NCI-H69 (cell line): ENCODE measurements at regions not wholly inside any gene's neighbourhood (a gene's known extent, or its start where the extent isn't known, plus 50 kb on each side); places are given as distances from the start of the nearest gene placed in this dataset.

ENCODE experiments used
- DNase-seq: peaks from one replicate; lab custom pipeline; 2025; lab: John Stamatoyannopoulos, UW

DNA sequence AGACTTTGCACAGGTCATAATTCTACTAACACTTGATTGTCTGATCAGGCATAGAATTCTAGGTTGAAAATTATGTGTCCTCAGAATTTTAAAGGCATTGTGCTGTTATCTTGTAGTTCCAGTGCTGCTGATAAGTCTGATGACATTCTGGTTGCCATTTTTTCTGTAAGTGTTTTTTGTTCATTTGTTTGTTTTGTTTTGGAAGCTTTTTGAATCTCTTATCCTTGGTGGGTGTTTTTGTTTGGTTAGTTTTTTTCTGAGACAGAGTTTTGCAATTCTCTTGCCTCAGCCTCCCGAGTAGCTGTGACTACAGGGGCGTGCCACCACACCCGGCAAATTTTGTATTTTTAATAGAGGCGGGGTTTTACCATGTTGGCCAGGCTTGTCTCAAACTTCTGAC lies 178.9 kb downstream of the CCDC71L start:
- no peak for DNase-seq

DNA sequence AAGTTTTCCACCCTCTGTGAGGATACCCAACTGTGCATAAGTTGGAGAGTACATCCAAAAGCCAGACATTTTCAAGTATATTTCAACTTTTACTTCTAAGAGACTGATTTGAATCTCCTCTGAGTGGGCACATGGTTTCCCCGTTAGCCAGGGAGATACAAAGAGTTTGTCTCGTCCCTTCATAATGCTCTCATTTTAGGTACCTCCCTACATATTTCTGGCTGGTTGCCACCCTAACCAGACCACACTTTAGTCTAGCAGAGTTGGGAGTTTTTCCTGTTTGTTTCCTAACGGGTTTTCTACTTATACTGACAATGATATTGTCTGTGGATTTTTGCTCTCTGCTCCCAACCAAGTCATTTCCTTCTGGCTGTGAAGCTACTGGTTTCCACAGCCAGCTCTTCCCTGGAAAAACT lies 180.3 kb downstream of the CCDC71L start:
- no peak for DNase-seq

DNA sequence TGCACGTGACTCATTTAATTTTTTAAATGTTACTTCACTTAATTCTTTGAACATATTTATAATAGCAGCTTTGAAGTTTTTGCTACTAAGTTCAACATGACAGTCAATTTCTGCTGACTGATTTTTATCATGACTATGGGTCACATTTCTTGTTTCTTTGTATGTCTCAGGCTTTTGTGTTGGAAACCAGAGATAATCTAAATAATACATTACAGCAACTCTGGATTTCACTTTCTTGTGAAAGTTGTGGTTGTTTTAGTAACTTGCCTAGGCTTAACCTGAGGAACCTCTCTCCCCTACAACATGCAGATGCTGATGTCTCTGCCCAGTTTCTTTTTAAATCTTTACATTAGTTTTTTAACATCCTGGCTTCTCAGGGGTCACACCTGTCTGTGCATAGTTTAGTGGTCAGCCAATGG lies 180.8 kb downstream of the CCDC71L start:
- no peak for DNase-seq

DNA sequence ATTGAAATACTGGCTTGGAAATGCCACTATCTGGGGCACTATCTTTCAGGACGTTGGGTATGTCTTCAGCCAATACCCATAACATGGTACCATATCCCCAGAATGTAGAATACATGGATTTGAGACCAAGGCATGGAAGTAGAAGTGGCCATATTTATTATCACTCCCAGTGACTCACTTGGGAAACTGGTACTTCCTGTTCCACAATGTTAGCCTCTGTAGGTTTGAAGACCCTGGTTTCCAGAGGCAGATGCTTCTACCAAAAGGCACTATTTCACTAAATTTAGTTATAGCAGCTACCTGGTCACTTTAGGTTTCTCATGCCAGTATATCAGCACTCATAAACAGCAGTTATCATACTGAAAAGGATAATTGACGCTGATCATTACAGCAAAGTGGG lies 184.2 kb downstream of the CCDC71L start:
- DNase-seq: no peak

DNA sequence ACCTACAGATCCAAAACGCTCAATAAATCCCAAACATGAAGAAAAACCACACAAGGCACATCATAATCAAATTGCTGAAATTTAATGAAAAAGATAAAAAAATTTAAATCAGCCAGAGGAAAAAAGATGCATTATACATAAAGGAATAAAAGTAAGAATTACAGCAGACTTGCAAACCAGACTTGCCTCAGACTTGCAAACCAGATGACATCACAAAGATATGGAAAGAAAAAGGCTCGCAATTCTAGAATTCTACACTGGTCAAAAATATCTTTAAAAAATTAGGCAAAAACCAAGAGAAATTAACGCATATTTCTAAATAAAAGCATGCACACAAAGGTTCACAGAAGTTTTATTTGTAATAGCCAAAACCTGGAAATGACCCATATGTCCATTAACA lies 188.0 kb upstream of the NAMPT start:
- no peak for DNase-seq

DNA sequence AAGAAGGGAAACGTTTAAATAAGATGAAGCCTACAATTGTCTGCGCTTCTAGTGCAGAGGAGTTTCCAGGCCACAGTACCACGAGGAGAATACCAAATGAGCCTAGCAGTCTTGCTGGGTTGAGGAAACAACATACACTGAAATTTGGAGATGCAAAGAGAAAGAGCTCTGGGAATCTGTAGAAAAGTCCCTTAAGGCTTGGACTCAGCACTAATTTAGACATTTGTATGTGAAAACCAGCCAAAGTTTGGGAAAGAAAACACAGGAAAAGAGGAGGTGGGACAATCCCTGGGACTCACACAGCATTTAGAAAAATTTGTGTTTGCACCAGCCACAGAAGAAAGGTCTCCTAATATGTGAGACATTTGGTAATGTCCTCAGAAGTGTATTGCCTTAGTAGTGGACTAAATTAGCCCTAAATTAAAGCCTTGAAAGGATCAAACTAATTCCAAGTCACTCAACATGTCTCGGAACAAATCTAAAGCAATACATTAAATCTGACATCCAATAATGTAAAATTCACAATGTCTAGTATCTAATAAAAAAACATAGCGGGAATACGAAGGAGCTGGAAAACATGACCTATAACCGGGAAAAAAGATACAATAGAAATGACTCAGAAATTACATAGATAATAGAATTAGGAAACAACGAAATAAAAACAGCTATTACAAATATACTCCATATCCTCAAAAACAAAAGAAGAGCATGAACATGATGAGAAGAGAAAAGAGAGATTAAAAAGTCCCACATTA lies 187.1 kb upstream of the NAMPT start:
- DNase-seq: no peak

DNA sequence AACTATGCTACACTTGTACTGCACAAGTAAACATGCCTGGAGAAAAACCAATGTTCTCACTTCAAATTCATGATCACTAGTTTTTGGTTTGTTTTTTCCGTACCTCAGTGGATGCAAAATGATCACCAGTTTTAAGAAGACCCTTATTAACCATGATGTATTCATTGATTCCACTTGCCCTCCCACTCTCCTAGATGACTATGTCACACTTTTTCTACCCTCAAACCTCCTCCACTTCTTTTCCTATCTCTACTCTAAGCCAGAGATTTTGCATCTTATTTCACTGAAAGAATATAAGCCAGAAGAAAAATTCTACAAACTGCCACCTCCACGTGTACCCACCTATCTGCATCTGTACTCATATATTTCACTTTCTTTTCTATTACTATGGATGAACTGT lies 186.2 kb upstream of the NAMPT start:
- DNase-seq: no peak

DNA sequence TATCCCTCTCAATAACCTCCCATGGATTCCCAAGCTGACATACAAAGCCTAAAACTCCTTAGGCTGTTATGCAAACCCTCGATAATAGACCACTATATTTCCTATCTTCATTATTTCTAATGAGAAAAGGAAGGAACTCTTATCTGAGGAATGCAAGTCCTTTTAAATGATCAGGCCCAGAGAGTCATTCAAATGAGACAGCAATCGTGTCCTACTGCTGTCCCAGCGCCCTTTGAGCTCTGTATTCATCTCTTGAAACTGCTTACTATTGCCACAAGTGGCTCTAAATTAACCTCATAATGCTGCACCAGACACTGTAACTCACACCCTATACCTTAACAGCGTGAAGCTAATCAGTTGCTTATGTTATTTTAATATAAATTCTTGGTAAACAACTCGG lies 182.1 kb upstream of the NAMPT start:
- no peak for DNase-seq

DNA sequence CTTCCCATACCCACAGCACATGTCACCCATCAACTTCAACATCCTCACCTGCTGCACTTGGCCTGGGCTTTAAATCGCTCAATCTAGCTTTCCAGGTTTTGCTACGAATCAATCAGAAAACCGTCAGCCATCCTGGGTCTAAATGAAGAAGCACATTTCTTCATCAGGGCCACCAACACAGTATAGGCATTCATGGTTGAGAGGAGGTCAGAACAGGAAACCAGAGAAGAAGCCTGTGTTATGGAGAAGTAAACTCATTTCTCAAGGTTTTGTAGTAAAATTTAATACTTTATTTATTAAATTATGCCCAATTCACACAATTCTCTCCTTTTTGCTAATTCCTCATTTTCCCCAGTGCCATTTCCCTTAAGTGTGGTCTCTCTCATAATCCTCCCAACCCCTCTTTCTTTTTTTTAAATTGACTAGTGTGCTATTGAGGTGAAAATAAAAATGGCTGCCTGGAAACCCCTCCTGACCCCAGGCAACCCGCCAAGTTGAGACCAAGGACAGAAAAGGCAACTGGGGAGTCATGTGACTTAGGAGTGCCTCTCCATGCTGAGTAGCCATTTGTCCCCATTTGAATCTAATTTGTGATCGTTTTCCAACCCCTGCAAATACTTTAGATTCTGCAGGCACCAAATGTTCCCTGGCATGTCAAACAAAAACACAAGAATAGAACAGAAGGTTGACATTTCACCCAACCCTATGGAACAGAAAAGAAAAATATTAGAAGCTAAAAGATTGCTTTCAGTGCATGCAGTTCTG lies 181.1 kb upstream of the NAMPT start:
- no peak for DNase-seq

DNA sequence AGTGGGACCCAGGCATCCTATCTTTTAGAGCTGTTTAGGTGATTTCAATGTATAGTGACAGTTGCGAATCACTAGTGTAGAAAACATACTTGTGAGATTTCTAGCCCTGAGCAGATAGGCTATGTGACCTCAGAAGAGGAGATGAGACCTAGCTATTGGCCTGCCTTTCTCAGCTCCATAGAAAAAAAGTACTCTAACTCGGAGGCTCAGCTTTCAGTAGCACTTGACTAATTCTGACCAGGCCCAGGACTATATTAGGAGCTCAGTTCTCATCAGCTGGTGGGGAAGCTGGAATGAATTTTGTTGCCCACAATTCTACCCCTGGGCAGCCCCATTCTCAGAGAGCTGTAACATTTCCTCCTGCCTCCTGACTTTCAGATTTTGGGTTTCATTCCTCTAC lies 179.9 kb upstream of the NAMPT start:
- no peak for DNase-seq

DNA sequence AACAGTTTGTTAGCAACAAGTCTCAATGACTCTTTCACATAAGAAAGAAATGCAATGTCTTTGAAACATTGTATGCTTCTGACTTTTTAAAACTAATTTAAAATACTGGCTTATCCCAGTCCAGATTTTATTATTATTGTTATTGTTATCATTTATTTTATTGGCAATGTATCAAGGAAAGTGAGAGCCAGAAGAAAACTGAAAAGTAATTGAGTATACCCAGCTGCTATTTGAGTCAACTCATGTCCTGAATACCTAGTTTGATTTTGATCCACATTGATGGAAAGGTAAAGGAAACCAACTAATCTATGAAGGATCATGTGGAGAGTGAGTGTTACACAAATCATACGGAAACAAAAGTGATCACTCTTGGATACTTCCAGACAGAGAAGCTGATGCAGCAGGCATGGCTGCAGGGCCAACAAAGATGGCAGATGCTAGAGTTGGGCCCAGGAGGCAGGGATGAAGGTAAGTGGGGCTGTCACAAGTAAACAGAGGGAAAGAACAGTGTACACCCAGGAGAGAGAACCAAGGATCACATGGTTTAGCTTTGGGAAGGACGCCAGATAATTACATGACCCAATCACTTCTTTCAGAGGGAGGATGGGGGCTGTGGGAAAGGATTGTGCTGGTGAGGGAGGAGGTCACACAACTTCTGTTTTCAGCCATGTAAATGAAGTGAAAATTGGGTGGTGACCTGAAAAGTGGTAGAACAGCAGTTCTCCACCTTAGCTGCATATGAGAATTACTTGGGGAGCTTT lies 179.2 kb upstream of the NAMPT start:
- DNase-seq: peak; percentile 28

DNA sequence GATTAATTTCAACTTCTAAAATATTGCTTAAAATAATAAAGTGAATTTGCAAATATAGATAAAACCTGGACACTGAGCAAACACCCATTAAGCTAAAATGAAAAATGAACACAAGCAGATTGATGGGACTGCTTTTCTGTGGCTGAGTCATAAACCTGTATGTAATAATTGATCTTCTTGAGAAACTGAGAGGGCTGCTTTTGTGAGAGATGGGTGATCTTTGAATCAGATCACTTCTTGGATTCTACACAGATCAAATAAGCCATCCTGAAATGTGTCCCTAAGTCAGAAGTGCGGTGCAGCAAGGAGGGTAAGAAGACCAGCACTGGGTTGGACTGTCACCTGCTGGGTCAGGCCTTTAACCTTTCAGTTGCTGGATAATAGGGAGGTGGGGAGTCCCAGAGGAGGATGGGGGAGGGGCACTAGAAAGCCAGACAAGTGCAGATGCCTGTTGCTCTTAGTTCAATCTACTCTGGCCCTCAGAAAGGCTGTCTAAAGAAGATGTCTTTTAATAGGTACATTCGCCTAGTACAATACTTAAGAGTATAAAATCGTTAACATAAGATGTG lies 178.2 kb upstream of the NAMPT start:
- DNase-seq: no peak

DNA sequence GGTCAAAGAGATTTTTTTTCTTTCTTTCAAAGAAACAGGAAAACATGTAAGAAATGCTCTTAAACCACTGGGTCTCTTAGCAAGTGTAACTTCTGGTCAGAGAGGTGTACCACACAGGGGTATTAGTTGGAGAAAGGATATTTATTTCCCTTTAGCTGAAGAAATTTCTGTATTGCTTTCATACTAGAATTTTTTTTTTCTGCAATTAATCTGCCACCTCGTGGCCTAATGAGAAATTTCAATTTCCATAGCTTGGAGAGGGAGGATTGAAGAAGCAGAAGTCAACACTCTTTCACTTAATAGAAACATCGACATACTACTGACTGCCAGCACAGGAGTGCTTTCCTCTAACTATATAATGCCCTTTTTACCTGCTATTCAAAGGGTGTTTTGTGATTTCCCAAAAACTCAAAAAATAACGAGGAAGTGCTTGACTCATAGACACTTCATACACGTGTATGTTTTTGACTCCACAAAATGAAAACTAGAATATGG lies 177.6 kb upstream of the NAMPT start:
- DNase-seq: peak; percentile 53

DNA sequence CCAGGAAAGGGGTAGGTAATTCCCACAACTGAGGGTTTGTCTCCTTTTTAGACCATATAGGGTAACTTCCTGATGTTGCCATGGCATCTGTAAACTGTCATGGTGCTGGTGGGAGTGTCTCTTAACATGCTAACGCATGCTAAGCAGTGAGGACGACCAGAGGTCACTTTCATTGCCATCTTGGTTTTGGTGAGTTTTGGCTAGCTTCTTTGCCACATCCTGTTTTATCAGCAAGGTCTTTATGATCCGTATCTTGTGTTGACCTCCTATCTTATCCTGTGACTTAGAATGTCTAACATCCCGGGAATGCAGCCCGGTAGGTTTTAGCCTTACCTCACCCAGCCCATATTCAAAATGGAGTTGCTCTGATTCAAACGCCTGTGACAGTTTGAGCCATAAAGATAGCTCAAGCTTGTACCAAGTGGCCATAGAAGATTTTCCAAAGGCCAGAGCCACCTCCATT lies 176.0 kb upstream of the NAMPT start:
- no peak for DNase-seq

DNA sequence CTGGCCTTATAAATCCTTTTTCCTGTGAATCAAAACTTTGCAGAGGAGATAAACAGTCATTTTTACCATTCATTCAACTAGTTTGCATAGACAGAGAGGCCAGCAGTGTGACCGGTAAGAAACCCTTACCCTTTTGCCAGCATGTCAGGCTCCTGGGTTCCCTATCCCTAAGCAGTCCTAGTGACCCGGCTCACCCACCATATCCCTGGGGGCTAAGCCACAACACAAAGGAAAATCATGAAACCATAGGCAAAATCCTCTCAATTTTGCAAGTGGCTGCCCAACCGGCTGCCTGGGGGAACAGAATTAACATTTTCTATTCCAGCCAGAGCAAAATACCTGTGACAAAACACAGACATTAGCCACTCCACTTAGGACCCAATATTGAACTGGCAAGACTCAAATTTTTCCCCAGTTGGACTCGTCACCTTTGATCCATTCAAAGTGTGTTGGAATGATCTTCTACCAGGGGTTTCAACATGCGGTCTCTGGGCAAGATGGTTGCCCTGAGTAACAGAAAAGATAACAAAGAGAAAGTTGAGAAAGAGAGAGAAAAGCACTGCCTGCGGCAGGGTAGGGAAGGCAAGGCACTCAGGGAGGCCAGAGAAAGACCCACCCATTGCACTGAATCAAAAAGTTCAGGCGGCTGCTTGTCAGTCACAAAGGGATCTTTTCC lies 174.8 kb upstream of the NAMPT start:
- DNase-seq: no peak

DNA sequence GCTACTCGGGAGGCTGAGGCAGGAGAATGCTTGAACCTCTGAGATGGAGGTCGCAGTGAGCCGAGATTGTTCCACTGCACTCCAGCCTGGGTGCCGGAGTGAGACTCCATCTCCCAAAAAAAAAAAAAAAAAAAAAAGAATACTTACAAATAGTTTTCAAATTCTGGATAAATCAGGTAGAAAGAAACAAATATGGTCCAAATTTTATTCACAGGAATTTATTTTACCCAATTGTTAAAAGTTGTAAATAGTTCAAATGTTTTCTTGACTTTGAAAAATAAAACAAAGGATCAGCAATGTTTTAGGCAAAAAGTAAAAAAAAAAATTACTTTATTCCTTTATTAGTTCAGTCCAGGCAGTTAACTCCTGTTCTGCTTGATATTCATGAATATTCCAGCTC lies 172.9 kb upstream of the NAMPT start:
- DNase-seq: no peak

DNA sequence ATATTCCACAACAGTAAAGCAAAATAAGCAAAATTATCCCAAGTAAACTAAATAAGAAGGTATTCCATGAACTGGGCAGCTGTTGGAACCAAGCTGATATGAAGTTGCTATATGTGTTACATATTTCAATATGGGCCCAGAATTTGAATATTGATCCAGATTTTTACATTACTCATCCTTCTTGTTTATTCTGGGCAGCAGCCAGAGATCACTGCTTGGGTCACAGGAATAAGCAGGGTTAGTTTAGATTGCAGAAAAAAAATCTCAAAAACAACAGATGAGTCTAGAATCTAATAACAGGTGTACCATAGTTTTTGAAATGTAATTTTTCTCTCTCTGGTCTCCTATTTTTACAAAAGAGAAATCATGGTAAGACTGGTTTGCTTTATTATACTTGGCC lies 171.5 kb upstream of the NAMPT start:
- DNase-seq: no peak

DNA sequence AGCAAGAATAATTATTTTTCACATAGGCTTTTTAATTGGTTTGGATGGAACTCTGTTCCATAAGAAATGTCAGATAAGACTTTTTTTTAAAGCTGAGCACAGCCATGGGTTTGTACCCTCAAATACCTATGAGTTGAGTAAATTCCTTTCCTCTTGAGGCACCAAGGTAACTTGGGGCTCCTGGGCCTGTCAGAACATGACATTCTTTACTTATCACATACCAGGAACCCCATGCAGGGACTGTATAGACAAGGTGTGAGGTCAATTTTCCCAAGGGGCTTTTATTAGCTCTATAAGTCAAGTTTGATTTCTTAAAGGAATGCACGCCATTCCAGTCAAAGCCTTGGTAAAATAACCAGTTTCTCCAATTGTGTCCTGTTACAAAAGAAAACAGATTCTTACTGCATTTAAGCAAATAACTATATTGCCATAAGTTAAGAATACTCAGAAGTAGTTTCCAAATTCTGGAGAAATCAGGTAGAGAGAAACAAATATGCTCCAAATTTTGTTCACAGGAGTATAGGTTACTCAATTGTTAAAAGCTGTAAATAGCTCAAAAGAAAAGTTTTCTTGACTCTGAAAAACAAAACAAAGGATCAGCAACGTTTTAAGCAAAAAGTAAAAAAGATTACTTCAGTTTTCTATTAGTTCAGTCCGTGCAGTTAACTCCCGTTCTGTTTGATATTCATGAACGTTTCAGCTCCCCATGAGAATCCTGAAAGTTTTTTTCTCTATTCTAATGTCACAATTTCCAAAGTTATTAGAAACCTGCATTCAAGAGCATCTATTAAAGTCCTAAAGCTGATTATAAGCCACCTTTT lies 167.5 kb upstream of the NAMPT start:
- DNase-seq: no peak

DNA sequence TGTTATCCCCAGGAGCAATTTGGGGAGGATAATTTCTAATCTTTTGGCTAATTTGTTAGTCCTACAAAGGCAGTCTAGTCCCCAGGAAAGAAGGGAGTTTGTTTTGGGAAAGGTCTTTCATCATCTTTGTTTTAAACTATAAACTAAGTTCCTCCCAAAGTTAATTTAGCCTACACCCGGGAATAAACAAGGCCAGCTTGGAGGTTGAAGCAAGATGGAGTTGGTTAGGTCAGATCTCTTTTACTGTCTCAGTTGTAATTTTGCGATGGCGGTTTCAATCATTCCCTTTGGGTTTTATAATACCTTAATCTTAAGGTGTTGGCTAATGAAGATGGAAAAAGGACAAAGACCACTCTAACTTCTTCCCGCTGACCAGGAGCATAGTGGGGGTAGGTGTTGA lies 166.4 kb upstream of the NAMPT start:
- no peak for DNase-seq

DNA sequence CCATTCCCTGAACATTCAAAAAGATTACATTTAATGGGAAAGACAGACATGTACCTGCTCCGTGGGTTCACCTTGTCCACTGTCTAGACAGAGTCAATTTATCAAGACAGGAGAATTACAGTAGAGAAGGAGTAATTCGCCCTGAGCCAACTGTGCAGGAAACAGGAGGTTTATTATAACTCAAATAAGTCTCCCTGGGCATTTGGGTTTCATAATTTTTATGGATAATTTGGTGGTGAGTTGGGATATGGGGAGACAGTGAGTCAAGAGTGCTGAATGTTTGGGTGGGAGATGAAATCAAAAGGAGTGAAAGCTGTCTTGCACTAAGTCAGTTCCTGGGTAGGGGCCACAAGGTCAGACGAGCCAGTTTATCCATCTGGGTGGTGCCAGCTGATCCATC lies 165.9 kb upstream of the NAMPT start:
- no peak for DNase-seq
